ENCODE measurements at regions not wholly inside any gene's neighbourhood (a gene's known extent, or its start where the extent isn't known, plus 50 kb on each side); places are given as distances from the start of the nearest gene placed in this dataset.
"Not testable (repeated sequence)": the region's sequence is repeated elsewhere in the genome, so short reads cannot be mapped to it uniquely, and the experiment has no call there.

DNA sequence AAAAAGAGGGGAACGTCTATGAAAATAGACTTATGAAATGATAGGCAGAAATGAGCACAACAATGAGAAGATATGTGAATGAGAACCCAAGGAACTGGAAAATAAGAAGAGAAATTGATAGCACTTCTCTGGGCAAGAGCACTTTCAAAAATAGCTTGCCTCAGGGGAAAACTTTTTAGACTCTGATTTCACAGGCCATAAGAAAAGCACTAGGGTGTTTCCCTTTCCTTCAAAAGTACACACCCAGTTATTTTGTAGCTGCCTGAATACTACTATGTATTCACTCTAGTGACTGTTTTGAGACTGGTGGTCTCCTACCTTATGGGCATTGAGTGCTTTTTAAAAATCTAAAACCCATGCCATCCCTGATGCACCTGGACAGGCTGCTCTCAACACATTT, 172.3 kb upstream of the SOX6 start:
- DNase-seq = no peak

DNA sequence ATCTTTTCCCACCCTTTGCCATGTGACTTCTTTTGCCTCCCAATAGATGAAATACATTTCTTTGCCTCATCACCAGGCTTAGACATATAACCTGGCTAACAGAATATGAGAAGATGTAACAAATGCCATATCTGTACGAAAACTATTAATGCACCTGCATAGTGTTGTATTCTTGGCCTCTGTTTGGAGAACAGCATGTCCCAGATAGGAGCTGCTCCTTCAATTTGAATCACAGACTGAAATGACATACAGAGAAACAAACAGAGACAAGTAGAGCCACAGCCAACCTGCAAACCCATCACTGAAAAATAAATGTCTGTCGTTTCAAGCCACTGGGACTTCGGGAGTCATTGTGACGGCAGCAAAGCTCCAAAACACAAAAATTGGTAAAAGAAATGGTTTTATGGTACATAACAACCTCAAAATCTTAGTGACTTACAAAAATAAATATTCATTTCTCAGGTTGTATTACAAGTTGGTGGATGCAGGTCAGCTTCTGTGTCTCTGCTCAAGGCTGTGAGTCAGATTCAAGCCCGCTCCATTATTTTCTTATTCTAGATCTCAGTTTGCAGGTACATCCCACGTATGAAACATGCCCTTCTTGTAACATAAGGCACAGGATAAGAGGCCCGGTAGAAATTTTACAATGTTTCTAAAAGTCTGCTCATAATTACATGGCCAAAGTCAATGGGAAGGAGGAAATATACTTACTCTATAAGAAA, 171.3 kb upstream of the SOX6 start:
- DNase-seq = no peak

DNA sequence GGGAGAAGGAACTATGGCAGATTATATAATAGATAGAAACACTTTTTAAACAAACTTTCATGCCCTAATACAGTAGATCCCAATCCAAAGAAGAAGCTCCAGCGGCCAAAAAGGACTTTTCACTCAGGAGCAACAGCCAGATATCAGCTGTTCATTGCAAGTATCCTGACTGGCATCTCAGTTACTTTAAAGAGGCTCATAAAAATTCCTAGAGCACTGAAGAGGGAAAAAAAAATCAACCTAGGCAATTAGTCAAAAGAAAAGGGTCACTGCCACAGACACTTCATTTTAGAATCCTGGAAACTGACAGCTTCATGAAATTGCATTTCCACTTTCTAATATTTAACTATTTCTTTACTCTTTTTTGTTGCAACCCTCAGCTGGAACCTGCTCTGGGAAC, 170.6 kb upstream of the SOX6 start:
- DNase-seq = no peak

DNA sequence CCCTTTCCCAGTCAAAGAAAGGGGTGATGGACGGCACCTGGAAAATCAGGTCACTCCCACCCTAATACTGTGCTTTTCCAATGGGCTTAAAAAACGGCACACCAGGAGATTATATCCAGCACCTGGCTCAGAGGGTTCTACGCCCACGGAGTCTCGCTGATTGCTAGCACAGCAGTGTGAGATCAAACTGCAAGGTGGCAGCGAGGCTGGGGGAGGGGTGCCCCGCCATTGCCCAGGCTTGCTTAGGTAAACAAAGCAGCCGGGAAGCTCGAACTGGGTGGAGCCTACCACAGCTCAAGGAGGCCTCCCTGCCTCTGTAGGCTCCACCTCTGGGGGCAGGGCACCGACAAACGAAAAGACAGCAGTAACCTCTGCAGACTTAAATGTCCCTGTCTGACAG, 164.4 kb upstream of the SOX6 start:
- not testable (repeated sequence) for DNase-seq

DNA sequence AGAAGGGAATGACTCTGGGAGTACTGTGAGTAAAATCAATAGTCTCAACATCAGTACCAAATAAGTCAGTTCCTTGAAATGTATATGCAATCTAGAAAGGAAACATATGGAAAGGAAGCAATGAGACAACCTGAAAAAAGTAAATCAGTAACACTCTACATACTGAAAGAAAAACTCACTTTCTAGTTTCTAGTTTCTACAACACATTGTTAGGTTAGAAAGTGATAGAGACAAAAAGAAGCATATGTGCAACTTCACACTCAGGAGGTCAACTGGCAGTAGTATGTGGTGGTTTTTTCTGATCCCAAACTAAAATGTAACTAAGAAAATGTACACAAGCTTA, 156.5 kb upstream of the SOX6 start:
- no peak for DNase-seq

DNA sequence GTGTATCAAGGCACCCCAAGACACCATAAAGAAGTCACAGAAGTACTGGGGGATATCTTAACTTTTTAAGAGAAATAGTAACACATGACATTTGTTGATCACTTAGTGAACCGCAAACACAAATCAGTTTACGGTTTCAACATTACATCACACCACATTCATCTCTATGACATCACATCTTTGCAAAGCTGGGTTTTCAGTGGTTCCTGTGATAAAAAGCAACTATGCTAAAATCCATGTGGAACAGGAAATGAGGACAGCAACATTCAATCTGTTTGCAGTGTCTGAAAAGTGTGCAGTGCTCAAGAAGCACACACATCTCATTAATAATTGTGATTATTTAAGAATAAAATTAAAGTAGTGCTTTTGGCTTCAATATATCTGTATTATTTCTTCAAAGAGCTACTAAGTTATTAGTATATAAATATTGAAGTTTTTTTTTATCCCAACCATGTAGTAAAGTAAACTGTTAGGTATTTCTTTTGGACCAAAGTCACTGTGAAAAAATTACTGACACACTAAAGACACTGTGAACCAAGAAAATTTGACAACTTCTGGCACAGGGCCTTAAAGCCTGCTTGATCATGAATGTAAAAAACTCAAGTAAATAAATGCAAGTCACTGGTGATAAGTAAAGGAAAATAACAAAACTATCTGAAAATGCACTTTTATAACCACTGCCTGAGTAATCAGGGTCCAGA, 156.0 kb upstream of the SOX6 start:
- no peak for DNase-seq

DNA sequence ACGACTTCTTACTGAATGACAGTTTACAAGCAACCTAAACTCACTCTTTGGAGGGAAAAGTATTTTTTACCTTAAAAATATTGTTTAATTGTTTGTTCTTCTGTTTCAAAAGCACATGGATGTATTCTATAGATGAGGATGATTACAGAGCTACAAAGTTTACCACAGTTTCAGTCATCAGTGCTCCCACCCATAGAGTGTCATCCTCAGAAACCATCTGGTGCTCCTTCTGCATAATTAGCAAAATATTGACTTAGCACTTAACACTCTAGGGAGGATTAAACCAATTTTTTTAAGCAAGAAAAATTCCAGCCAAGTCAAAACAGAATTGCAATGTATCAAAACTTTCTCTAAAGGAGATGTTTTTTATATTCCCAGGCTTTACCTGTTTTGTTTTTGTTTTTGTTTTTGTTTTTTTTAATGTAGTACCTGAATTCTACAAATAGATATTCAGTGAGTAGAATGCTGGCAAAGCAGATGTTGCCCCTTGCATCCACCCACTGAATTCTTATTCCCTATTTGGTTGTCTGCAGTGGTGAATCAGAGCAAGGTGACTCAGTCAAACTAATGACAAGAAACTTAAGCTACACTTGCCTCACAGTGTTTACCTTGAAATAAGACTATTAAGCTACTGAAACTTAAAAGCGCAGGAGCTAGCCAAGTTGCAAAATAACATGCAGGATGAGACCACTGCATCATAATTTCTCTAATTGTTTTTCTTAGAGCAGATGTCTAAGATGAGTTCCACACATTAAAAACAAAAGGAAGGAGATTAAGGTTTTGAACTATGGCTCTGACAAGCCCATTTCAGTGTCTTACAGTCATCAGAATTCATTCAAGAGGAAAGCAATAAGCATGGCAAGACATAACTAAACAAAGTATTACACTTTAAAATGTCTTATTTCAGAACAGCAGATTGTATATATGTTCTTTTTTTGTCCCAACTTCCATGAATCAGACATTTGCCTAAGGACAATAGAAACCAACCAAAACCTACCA, 155.1 kb upstream of the SOX6 start:
- DNase-seq = no peak

DNA sequence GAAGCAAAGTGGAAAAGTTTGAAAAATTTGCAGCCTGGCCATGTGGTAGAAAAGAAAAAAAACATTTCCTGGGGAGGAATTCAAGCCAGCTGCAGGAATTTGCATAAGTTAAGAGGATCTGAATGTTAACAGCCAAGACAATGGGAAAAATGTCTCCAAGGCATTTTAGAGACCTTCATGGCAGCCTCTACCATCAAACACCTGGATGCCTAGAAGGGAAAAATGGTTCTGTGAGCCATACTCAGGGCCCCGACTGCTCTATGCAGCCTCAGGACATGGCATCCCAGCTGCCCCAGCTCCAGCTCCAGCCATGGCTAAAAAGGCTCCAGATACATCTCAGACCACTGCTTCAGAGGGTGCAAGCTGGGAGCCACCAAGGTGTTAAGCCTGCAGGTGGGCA, 149.1 kb upstream of the SOX6 start:
- no peak for DNase-seq

DNA sequence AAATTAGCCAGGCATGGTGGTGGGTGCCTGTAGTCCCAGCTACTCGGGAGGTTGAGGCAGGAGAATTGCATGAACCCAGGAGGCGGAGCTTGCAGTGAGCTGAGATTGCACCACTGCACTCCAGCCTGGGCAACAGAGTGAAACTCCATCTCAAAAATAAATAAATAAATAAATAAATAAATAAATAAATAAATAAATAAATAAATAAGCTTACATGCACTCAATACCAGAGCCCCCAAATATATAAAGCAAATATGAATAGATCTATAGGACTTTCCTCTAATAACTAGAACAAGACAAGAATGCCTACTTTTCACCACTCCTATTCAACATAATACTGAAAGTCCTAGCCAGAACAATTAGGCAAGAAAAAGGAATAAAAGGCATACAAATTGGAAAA, 147.5 kb upstream of the SOX6 start:
- not testable (repeated sequence) for DNase-seq

DNA sequence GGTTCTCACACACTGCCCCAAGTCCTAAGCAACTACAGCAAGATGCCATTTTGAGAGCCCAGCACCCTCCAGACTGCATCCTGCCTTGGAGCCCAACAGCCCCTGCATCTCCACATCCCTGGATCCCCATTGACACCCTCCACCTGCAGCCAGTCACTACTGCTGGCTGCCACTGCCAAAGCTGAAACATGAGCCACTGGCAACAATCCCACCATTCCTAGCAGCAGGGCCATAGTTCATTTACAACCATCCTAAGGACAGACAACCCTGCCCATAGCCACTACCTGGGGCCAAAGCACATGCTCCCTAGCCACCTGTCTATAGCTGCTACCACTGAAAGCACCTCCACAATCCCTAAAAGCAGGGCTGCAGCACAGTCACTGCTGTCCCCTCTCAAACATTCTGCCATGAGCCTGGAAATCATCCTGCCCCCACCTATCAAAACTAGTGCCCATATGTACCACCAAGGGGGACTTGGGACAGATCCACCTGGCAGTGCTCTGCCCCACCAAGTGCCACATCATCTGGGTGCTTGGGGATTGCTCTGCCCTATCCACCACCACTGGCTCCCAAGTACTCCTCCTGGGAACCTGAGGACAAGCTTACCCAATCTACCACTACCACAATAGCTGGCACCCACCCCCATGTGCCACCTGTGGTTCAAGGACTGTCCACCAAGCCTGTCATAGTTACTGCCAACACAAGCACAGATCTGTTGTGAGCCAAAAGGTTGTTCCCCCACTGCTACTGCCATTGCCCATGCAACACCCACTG, 138.8 kb upstream of the SOX6 start:
- no peak for DNase-seq

DNA sequence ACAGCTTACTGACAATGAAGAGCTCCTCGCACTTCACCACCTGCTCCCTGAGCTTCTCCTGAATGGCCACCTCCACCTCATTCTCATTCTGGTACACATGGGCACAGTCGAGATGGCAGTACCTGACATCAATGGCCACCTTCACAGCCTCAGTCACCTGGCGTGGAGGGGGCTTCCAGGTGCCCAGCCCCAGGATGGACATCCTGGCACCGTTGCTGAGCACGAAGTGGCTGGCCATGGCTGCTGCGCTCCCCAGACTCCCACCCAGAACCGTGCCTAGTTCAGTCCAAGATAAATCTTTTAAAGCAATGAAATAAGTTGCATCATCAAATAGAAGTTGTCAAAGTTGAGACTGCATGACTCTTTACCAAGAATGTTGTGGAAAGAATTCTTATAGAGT, 128.1 kb upstream of the SOX6 start:
- no peak for DNase-seq

DNA sequence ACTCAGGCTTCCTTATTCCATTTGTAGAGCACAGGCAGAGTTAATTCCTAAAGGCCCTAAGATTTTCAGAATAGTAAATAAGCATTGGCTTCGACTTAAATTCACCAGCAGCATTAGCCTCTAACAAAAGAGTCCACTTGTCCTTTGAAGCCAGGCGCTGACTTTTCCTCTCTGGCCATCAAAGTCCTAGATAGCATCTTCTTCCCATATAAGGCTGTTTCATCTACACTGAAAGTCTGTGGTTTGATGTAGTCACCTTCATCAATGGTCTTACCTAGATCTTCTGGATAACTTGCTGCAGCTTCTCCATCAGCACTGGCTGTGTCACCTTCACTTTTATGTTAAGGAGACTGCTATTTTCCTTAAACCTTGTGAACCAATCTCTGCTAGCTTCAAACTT, 118.3 kb upstream of the SOX6 start:
- no peak for DNase-seq

DNA sequence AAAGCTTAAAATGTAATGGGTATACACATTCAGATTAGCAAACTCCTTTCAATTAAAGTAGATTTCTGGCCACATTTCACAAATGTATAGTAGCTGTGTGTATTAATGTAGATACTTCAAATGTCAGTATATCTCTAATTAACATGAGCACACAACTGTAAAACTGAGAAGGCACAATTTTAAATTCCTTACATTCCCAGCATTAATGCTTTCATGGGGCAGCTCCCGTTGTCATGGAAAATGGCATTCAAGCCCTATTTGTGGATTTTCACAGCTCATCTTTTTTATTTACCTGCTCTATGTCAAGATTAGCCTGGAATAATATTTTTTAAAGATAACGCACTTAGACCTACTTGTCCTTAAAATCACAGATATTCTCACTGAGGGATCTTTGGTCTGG, 113.6 kb upstream of the SOX6 start:
- DNase-seq = no peak

DNA sequence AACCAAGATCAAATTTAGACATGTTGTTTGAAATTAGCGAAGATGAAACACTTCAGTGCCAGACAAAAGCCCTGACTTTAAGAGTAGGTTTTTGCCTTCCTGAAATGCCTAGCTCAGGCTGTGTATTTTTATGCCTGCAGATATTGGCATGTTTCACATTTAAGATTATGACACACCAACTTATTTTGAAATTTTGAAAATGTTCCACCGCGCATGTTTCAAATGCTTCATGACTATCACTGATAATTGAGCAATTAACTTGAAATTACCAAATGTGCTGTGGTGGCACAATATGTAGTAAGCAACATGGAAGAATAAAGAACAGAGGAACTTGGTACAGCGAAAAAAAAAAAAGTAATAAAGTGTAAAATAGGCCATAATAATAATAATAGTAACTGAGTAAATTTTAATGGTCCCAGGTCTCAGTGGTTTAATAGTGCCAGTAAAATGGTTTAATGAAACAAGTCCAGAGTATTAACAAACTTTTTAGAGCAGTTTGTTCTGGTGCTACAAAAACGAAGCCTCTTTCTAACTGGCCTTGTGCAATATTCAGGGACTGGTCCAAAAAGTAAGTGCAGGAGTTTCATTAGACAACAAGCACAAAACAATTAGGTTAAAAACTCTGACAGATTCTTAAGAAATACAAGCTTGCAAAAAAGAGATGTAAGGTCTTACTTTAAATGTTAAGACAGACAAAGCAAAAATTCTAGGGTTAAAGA, 112.5 kb upstream of the SOX6 start:
- DNase-seq = no peak

DNA sequence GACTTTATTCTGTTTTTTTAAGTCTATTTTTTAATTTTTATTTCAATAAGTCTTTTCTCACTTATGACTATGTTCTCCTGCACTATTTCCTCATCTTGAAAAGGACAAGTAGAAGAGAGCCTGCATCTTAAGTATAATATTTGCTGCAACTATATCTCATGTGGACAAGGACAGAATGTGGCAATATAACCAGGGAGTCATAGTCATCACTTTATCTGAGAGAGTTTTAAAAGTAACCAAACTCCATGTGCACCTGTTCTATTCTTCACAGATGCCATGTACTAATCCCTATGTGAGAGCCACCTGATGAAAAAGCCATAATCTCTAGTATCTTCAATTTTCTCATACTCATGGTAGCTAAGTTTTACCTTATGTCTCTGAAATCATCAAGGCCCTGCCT, 104.2 kb upstream of the SOX6 start:
- no peak for DNase-seq

DNA sequence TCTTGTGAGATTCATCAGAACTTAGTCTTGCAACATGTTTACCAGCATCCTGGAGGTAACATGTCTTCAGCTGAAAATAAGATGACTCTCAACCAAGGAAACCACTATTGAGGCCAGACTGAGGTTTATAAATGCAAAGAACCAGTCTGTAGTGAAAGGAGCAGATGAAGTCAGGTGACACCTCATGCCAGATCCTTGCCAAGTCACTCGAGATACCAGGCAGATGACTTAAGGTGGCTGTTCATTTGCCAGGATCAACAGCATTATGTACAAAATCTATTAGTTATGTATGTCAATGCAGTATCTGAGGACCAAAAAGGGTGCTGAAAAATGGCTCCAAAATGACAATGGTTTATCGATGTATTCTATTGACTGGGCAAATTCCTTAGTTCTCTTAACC, 100.0 kb upstream of the SOX6 start:
- no peak for DNase-seq

DNA sequence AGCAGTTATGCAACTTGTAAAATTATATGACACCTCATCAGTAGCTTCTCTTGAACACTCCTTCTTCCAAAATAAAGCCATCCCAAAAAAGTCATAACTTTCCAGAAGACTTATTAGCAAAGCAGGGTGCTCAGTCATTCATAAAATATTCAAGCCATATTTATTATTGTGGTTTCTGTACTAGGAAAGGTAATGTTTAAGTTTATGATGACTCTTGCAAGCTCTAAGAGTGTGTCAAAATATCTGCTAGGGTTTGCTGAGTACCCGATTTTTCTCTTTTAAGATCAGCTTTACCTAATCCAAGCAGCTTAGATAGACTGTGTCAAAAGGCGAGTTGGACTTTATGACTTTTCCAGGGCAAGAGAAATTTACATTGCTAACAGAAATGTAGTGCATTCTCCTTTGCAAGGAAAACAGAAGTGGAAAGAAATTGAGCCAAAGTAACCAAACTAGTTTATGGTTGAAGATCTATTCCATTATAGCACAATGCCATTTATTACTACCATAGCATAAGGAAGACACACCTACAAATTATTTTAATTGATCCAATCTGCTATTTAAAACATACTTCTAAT, 98.0 kb upstream of the SOX6 start:
- no peak for DNase-seq

DNA sequence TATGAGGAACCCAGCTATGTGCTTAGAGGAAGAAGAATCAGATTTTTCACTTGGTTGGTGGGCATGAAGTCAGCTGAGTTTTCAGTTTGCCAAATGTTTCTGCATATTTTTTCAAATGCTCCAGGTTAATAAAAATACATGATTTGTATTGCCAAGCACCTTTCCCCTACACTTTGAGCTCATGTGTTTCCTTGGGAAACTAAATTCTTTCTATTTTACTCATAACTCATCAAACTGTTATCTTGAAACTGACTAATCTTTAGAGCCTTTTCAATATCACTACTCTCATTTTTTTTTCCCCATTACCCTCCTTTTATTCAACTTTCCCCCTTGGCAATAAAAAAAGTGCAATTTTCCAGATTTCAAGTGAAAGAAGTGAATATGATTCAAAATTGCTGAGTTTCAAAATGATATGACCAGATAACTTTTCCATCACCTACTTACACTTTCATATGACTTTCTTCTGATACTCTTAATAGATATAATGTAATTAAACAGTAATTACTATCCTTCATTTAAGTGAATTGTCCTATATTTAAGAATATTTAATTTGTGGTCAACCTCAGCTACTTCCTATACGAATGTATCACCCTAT, 91.9 kb upstream of the SOX6 start:
- DNase-seq = no peak

DNA sequence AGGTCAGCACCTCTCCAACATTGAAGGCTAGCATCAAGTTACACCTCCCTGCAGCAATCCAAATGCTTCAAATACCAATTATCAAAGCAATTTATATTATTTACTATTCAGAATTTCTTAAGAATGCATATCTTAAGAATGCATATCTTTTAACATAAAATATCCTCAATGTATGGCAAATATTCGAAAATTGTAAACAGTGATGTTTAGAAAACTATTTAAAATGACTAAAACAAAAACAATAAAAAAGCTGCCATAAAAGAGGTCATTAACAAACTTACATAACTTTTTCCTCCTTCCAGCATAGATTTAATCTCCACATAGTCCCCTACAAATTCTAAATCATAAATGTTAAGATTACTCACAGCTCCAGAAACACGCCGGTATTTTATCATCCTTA, 85.1 kb upstream of the SOX6 start:
- DNase-seq = no peak

DNA sequence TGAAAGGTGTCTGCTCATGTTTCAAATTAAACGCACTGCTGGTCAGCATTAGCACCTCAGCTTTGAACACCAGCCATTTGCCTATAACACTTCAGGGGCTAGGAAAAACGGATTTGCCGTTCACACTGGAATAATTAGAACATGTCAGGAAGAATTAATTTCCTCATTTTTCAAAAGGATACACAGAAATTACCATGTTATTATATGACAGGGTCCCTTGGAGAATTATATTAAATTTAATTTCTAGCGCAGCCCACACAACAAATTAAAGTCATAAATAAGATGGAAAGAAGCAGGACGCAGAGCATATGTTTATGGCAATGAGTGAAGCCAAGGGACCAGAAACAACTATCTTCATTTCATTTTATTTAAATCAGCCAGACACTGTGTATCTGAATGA, 83.8 kb upstream of the SOX6 start:
- DNase-seq = no peak

DNA sequence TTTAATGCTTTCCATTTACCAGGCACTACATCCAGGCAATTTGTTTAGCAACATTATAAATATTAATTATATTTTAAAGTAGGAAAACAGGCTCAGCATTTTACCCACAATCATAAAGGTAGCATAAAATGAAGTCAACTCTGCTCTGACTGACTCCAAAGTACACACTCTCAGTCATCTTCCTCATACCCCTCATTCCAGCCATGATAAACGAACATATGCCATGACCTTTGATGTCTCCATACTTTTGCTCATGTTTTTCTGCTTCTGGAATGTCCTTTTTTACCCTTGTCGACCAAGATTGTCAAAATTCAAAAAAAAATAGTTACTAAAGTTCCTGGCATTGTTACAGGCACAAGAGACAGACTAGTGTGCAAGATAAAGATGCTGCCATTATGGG, 77.7 kb upstream of the SOX6 start:
- DNase-seq = no peak
